ENCODE measurements at regions not wholly inside any gene's neighbourhood (a gene's known extent, or its start where the extent isn't known, plus 50 kb on each side); places are given as distances from the start of the nearest gene placed in this dataset.

GRCh38 chr18:41758534-41758933 lies 196.5 kb upstream of the PIK3C3 start:
- TF ChIP-seq ELF4 (IDR thresholded peaks at IDR 0.05) (no peak), TARDBP (IDR thresholded peaks at IDR 0.05) (no peak), ZNF384 (IDR thresholded peaks at IDR 0.05) (no peak), SP1 (IDR thresholded peaks at IDR 0.05) (no peak), CTBP1 (IDR thresholded peaks at IDR 0.05; ENCODE audit: borderline replicate concordance) (no peak), HDGF (IDR thresholded peaks at IDR 0.05; ENCODE audit: borderline replicate concordance) (no peak), L3MBTL2 (conservative IDR thresholded peaks at IDR 0.05) (no peak), FOXA1 (IDR thresholded peaks at IDR 0.05) (no peak), ARNT (IDR thresholded peaks at IDR 0.05) (no peak), NFRKB (IDR thresholded peaks at IDR 0.05) (no peak), FOXK2 (IDR thresholded peaks at IDR 0.05) (no peak), SUZ12 (IDR thresholded peaks at IDR 0.05) (no peak)
- TF ChIP-seq, protein P1, sequence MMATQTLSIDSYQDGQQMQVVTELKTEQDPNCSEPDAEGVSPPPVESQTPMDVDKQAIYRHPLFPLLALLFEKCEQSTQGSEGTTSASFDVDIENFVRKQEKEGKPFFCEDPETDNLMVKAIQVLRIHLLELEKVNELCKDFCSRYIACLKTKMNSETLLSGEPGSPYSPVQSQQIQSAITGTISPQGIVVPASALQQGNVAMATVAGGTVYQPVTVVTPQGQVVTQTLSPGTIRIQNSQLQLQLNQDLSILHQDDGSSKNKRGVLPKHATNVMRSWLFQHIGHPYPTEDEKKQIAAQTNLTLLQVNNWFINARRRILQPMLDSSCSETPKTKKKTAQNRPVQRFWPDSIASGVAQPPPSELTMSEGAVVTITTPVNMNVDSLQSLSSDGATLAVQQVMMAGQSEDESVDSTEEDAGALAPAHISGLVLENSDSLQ (IDR thresholded peaks at IDR 0.05) = no peak

All from HEK293T (cell line).